CD14-positive monocyte (primary cell): ENCODE measurements at regions not wholly inside any gene's neighbourhood (a gene's known extent, or its start where the extent isn't known, plus 50 kb on each side); places are given as distances from the start of the nearest gene placed in this dataset.

ENCODE experiments used
- DNase-seq, 3 donors: peaks; one replicate each; pipeline ENCODE4 v3.0.0-alpha.2; 2011 to 2022
- H2AFZ ChIP-seq: 2 replicates; pipeline ENCODE4 v1.6.0; 2012; ENCODE audit warnings: mild to moderate bottlenecking, low read depth, low read length, inconsistent platforms; ENCODE audit not compliant: insufficient read depth, poor library complexity, severe bottlenecking
- H3K27ac ChIP-seq, 2 donors: 1 replicate in 1 of 2; 2 replicates in 1 of 2; pipeline ENCODE4 v1.5.1; 2012 to 2013; ENCODE audit warnings: low read length in 2 of 2, control low read depth in 1 of 2, inconsistent platforms in 1 of 2, low read depth in 1 of 2, mild to moderate bottlenecking in 1 of 2
- H3K27me3 ChIP-seq, 2 donors: one replicate each; pipeline versions ENCODE4 v1.6.0 to v1.6.1; 2011 to 2013; ENCODE audit warnings: low read length in 2 of 2; ENCODE audit not compliant: control insufficient read depth in 2 of 2, insufficient read depth in 2 of 2
- H3K36me3 ChIP-seq, 2 donors: replicated peaks in 1 of 2; 1 replicate in 1 of 2; 2 replicates in 1 of 2; pipeline versions ENCODE4 v1.5.1 to v1.6.1; 2012 to 2013; ENCODE audit warnings: low read length in 2 of 2, control low read depth in 1 of 2, inconsistent platforms in 1 of 2, mild to moderate bottlenecking in 1 of 2; ENCODE audit not compliant: insufficient read depth in 2 of 2, control insufficient read depth in 1 of 2
- H3K4me1 ChIP-seq, 2 donors: 1 replicate in 1 of 2; 2 replicates in 1 of 2; pipeline versions ENCODE4 v1.5.1 to v1.6.1; 2012 to 2013; ENCODE audit warnings: low read length in 2 of 2, control low read depth in 1 of 2, inconsistent platforms in 1 of 2, mild to moderate bottlenecking in 1 of 2, moderate library complexity in 1 of 2; ENCODE audit not compliant: insufficient read depth in 2 of 2, control insufficient read depth in 1 of 2
- H3K4me2 ChIP-seq: replicated peaks from 2 replicates; pipeline ENCODE3; 2012; ENCODE audit warnings: low read length, moderate library complexity, mild to moderate bottlenecking; ENCODE audit not compliant: poor library complexity, severe bottlenecking; ENCODE audit errors: extremely low read depth
- H3K4me3 ChIP-seq, 3 experiments: fragments of 200-600 bp in 1 of 3; sonication (generic) in 1 of 3; replicated peaks in 1 of 3; 1 replicate in 2 of 3; 2 replicates in 1 of 3; pipeline ENCODE4 v1.5.1; 2011 to 2013; ENCODE audit warnings: low read length in 3 of 3, mild to moderate bottlenecking in 3 of 3, control low read depth in 2 of 3, low read depth in 2 of 3, inconsistent platforms in 1 of 3, moderate library complexity in 1 of 3
- H3K79me2 ChIP-seq: 2 replicates; pipeline ENCODE4 v1.6.0; 2012; ENCODE audit warnings: mild to moderate bottlenecking, control low read depth, inconsistent platforms, low read length, moderate library complexity; ENCODE audit not compliant: insufficient read depth
- H3K9ac ChIP-seq: 2 replicates; pipeline ENCODE4 v1.6.0; 2017; ENCODE audit warnings: low read length, mild to moderate bottlenecking; ENCODE audit not compliant: insufficient read depth, poor library complexity, severe bottlenecking
- H3K9me3 ChIP-seq, 2 donors: replicated peaks in 1 of 2; 1 replicate in 1 of 2; 2 replicates in 1 of 2; pipeline versions ENCODE4 v1.5.1 to v1.6.1; 2012 to 2013; ENCODE audit warnings: low read length in 2 of 2, control low read depth in 1 of 2; ENCODE audit not compliant: control insufficient read depth in 1 of 2, insufficient read depth in 1 of 2
- H4K20me1 ChIP-seq: 2 replicates; pipeline ENCODE4 v1.6.0; 2012; ENCODE audit warnings: mild to moderate bottlenecking, low read length, control low read depth, moderate library complexity; ENCODE audit not compliant: insufficient read depth
- H3K27ac Mint-ChIP-seq, 7 donors: one replicate each; pipeline ENCODE4 v1.8.0; 2020; ENCODE audit warnings: mild to moderate bottlenecking in 7 of 7, mixed read lengths in 7 of 7, moderate library complexity in 6 of 7, inconsistent platforms in 2 of 7
- H3K27me3 Mint-ChIP-seq, 3 donors: one replicate each; pipeline ENCODE4 v1.8.0; 2021 to 2022; ENCODE audit warnings: low read depth in 3 of 3, mild to moderate bottlenecking in 3 of 3, mixed read lengths in 3 of 3, moderate library complexity in 3 of 3, inconsistent platforms in 1 of 3
- H3K36me3 Mint-ChIP-seq, 2 donors: one replicate each; pipeline ENCODE4 v1.8.0; 2020; ENCODE audit warnings: mixed read lengths in 2 of 2, inconsistent platforms in 1 of 2, mild to moderate bottlenecking in 1 of 2
- H3K4me1 Mint-ChIP-seq: one replicate; pipeline ENCODE4 v1.8.0; 2020; ENCODE audit warnings: mild to moderate bottlenecking, mixed read lengths
- H3K4me3 Mint-ChIP-seq, 2 donors: one replicate each; pipeline ENCODE4 v1.8.0; 2020; ENCODE audit warnings: mild to moderate bottlenecking in 2 of 2, mixed read lengths in 2 of 2, moderate library complexity in 1 of 2
- H3K9me3 Mint-ChIP-seq, 7 donors: one replicate each; pipeline ENCODE4 v1.8.0; 2020 to 2022; ENCODE audit warnings: mixed read lengths in 7 of 7, mild to moderate bottlenecking in 6 of 7, moderate library complexity in 6 of 7, inconsistent platforms in 2 of 7
- CTCF ChIP-seq: fragments of 200-600 bp; IDR thresholded peaks from one replicate; pipeline ENCODE4 v1.8.0; 2022; ENCODE audit warnings: antibody characterized with exemption, mild to moderate bottlenecking
- WGBS: methylation state at CpG from one replicate; pipeline ENCODE4 v1.1.5; 2013; ENCODE audit warnings: missing lambda C conversion rate; ENCODE audit not compliant: insufficient coverage; 5-methylcytosine and 5-hydroxymethylcytosine counted together
- intact Hi-C, 2 donors: fragments of 100-400 bp; cut with micrococcal nuclease; formaldehyde crosslinking; loops; one replicate each; pipeline versions ENCODE4 v1.15.0 to v1.15.1; 2023

- H3K36me3 Mint-ChIP-seq, result no peaks in the 10 kb centered on the region
- no peak for TF ChIP-seq CTCF
- Histone ChIP-seq H3K27me3 (no peaks in the 10 kb centered on the region), H3K79me2 (no peaks in the 10 kb centered on the region), H3K36me3 (no peaks in the 10 kb centered on the region), H3K9me3 (peaks cover 0 to 12% of the 10 kb centered on the region in 2 donors), H3K4me2 (no peak overlapping the region), H3K27ac (no peak overlapping the region), H2AFZ (no peak overlapping the region), H3K4me3 (no peak overlapping the region), H4K20me1 (no peaks in the 10 kb centered on the region), H3K4me1 (no peaks in the 10 kb centered on the region), H3K9ac (no peak overlapping the region)
- no peak for DNase-seq
- no peak overlapping the region for H3K4me3 Mint-ChIP-seq
- peaks cover 4 to 19% (median 11%) of the 10 kb centered on the region in 7 donors for H3K9me3 Mint-ChIP-seq
- peaks cover 0 to 2% (median 0%) of the 10 kb centered on the region in 3 donors for H3K27me3 Mint-ChIP-seq
- intact Hi-C loops, result no loop called here
- no CpG with 5 or more reads among the region's 2 CpGs for WGBS
- H3K4me1 Mint-ChIP-seq, result no peaks in the 10 kb centered on the region
- H3K27ac Mint-ChIP-seq, result no peak overlapping the region
Observed at GRCh38 chr1:238101923-238102322, 211.2 kb upstream of the ZP4 start.

- Histone ChIP-seq H3K79me2 (no peaks in the 10 kb centered on the region), H3K27ac (no peak overlapping the region), H3K27me3 (no peaks in the 10 kb centered on the region), H3K36me3 (no peaks in the 10 kb centered on the region), H3K9ac (no peak overlapping the region), H3K9me3 (peaks cover 0 to 8% of the 10 kb centered on the region in 2 donors), H2AFZ (no peak overlapping the region), H3K4me3 (no peak overlapping the region), H3K4me2 (no peak overlapping the region), H4K20me1 (no peaks in the 10 kb centered on the region), H3K4me1 (no peaks in the 10 kb centered on the region)
- Mint-ChIP-seq H3K27ac (no peak overlapping the region), H3K36me3 (no peaks in the 10 kb centered on the region), H3K4me1 (no peaks in the 10 kb centered on the region), H3K4me3 (no peak overlapping the region), H3K9me3 (peaks cover 4 to 19% (median 9%) of the 10 kb centered on the region in 7 donors), H3K27me3 (no peaks in the 10 kb centered on the region)
- WGBS, result no CpG with 5 or more reads among the region's 2 CpGs
- no peak for TF ChIP-seq CTCF
- intact Hi-C loops, result no loop called here
- no peak for DNase-seq
Observed at GRCh38 chr1:238099871-238100270, 209.1 kb upstream of the ZP4 start.
